Endothelial cell of umbilical vein (primary cell): ENCODE measurements at regions not wholly inside any gene's neighbourhood (a gene's known extent, or its start where the extent isn't known, plus 50 kb on each side); places are given as distances from the start of the nearest gene placed in this dataset.
"Not testable (repeated sequence)": the region's sequence is repeated elsewhere in the genome, so short reads cannot be mapped to it uniquely, and the experiment has no call there.

Source experiments
- BruUV-seq: library from RNA; stranded (reverse); fragments of 400-500 nt; replicated peaks from 2 replicates; lab custom pipeline; 2021; lab: Mats Ljungman, UMichigan
- CTCF ChIA-PET: fragments of 300-600, 350-600 bp; sonication (Branson Sonifier 250); formaldehyde crosslinking; loops from one replicate; lab custom pipeline; 2021; ENCODE audit warnings: antibody characterized with exemption, inconsistent platforms; lab: Charles Lee
- POLR2A ChIA-PET: fragments of 300-600, 350-600 bp; sonication (Branson Sonifier 250); formaldehyde crosslinking; loops from one replicate; lab custom pipeline; 2021; ENCODE audit warnings: antibody characterized with exemption, inconsistent platforms; lab: Charles Lee
- DNase-seq: peaks from one replicate; pipeline ENCODE4 v3.0.0-alpha.2; 2011; ENCODE audit warnings: low read depth, low spot score
- FAIRE-seq: peaks from 2 replicates; lab custom pipeline; 2011; peaks lifted over from hg19 to GRCh38; lab: Jason Lieb, UNC
- H2AFZ ChIP-seq: 2 replicates; pipeline ENCODE4 v1.6.0; 2012; ENCODE audit warnings: low read depth, low read length, control low read depth, inconsistent platforms
- H3K27ac ChIP-seq: 2 replicates; pipeline ENCODE4 v1.5.1; 2011; ENCODE audit warnings: low read depth, mild to moderate bottlenecking, control low read depth, low read length, moderate library complexity; ENCODE audit not compliant: insufficient read depth
- H3K27me3 ChIP-seq, 2 experiments: 2 replicates each; pipeline versions ENCODE4 v1.6.0 to v1.6.1; 2011; ENCODE audit warnings: low read length in 2 of 2, mixed read lengths in 1 of 2; ENCODE audit not compliant: control insufficient read depth in 2 of 2, insufficient read depth in 2 of 2
- H3K36me3 ChIP-seq, 2 experiments: 2 replicates in 1 of 2; 3 replicates in 1 of 2; pipeline ENCODE4 v1.5.1; 2011; ENCODE audit warnings: low read length in 2 of 2, mild to moderate bottlenecking in 1 of 2, moderate library complexity in 1 of 2; ENCODE audit not compliant: control insufficient read depth in 2 of 2, insufficient read depth in 2 of 2; ENCODE audit errors: extremely low read depth in 1 of 2
- H3K4me1 ChIP-seq: 3 replicates; pipeline ENCODE4 v1.5.1; 2011; ENCODE audit warnings: mild to moderate bottlenecking, low read length; ENCODE audit not compliant: control insufficient read depth, insufficient read depth; ENCODE audit errors: extremely low read depth
- H3K4me2 ChIP-seq: 2 replicates; pipeline ENCODE4 v1.6.1; 2011; ENCODE audit warnings: low read length, control low read depth, mixed read lengths; ENCODE audit not compliant: insufficient read depth
- H3K4me3 ChIP-seq, 3 experiments: fragments of 200-600 bp in 1 of 3; sonication (generic), shearing (Covaris generic) in 1 of 3; replicated peaks in 1 of 3; 2 replicates each; pipeline ENCODE4 v1.5.1; 2011 to 2016; ENCODE audit warnings: control low read depth in 3 of 3, low read length in 3 of 3, mild to moderate bottlenecking in 2 of 3, inconsistent platforms in 1 of 3, low read depth in 1 of 3, moderate library complexity in 1 of 3; ENCODE audit not compliant: insufficient read depth in 1 of 3
- H3K79me2 ChIP-seq: 2 replicates; pipeline ENCODE4 v1.6.0; 2012; ENCODE audit warnings: low read length, inconsistent platforms; ENCODE audit not compliant: control insufficient read depth, insufficient read depth
- H3K9ac ChIP-seq: replicated peaks from 2 replicates; pipeline ENCODE3; 2011; ENCODE audit warnings: low read length, control low read depth; ENCODE audit not compliant: insufficient read depth; ENCODE audit errors: extremely low read depth
- H3K9me1 ChIP-seq: replicated peaks from 3 replicates; pipeline ENCODE4 v1.6.0; 2011; ENCODE audit warnings: mild to moderate bottlenecking, low read length; ENCODE audit not compliant: control insufficient read depth, insufficient read depth; ENCODE audit errors: extremely low read depth
- H3K9me3 ChIP-seq: replicated peaks from 2 replicates; pipeline ENCODE4 v1.5.1; 2012; ENCODE audit warnings: low read length, inconsistent platforms; ENCODE audit not compliant: control insufficient read depth, insufficient read depth
- H4K20me1 ChIP-seq: replicated peaks from 2 replicates; pipeline ENCODE3; 2011; ENCODE audit warnings: mild to moderate bottlenecking, low read length; ENCODE audit not compliant: control insufficient read depth, insufficient read depth; ENCODE audit errors: extremely low read depth
- EZH2 ChIP-seq: IDR thresholded peaks from 2 replicates; pipeline ENCODE4 v1.6.1; 2012; ENCODE audit warnings: borderline replicate concordance, low read depth, mild to moderate bottlenecking, moderate library complexity, low read length, inconsistent platforms; ENCODE audit not compliant: severe bottlenecking
- FOS ChIP-seq: IDR thresholded peaks from 2 replicates; pipeline ENCODE4 v1.6.1; 2011; ENCODE audit warnings: mild to moderate bottlenecking, low read length, moderate library complexity, borderline replicate concordance; ENCODE audit not compliant: insufficient read depth
- GATA2 ChIP-seq: IDR thresholded peaks from 2 replicates; pipeline ENCODE4 v1.7.0; 2011; ENCODE audit warnings: low read depth, mild to moderate bottlenecking, moderate library complexity, mixed read lengths, low read length; ENCODE audit not compliant: insufficient read length, insufficient read depth
- MYC ChIP-seq: IDR thresholded peaks from one replicate; pipeline ENCODE4 v1.6.1; 2011; ENCODE audit warnings: mild to moderate bottlenecking, low read depth, low read length
- POLR2A ChIP-seq: IDR thresholded peaks from 2 replicates; pipeline ENCODE4 v1.6.1; 2012; ENCODE audit warnings: low read depth, mild to moderate bottlenecking, control low read depth, low read length
- dilution Hi-C: fragments of 300-500 bp; cut with MboI; formaldehyde crosslinking; loops from one replicate; pipeline ENCODE4 v1.15.0; 2019; ENCODE audit warnings: low sequenced_read_pairs; ENCODE audit not compliant: extremely low pct_ligation_motif_present
- intact Hi-C: fragments of 100-400 bp; cut with micrococcal nuclease; formaldehyde crosslinking; loops from one replicate; pipeline ENCODE4 v1.10.0; 2022
- TF ChIP-seq, protein P1 (sequence below): IDR thresholded peaks from 2 replicates; pipeline ENCODE4 v1.6.1; 2011; ENCODE audit not compliant: insufficient read depth, insufficient read length

DNA sequence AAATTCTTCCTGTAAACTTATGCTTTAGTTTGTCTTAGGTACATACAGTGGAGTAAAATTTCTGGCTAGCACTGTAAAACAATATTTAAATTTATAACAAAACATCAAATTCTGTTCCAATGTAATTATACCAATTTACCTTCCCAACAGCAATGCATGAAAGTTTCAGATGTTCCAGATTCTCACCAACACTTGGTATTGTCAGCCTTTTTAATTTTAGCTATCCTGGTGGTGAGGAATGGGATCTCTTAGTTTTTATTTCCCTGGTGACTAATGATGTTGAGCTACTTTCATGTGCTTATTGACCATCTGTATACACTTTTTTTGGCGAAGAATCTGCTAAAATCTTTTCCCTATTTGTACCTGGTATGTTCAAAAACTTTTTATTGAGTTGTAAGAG, 76.1 kb upstream of the PHACTR1 start:
- FAIRE-seq (no peak), DNase-seq (no peak)
- no peaks in the 10 kb centered on the region for H4K20me1 ChIP-seq
- H3K36me3 ChIP-seq, result no peaks in the 10 kb centered on the region
- intact Hi-C loops (no loop called here), dilution Hi-C loops (no loop called here)
- H2AFZ ChIP-seq, result no peak overlapping the region
- H3K4me3 ChIP-seq, result no peak overlapping the region
- no TSS peak for BruUV-seq
- no peak overlapping the region for H3K9ac ChIP-seq
- peaks cover 0 to 2% of the 10 kb centered on the region in 2 experiments for H3K27me3 ChIP-seq
- H3K9me3 ChIP-seq, result no peaks in the 10 kb centered on the region
- ChIA-PET CTCF (no interaction called here), POLR2A (no interaction called here)
- no peaks in the 10 kb centered on the region for H3K9me1 ChIP-seq
- no peaks in the 10 kb centered on the region for H3K79me2 ChIP-seq
- TF ChIP-seq FOS, result no peak
- no peak for TF ChIP-seq GATA2
- TF ChIP-seq POLR2A, result no peak
- no peak for TF ChIP-seq MYC
- TF ChIP-seq EZH2, result no peak
- TF ChIP-seq, protein P1, sequence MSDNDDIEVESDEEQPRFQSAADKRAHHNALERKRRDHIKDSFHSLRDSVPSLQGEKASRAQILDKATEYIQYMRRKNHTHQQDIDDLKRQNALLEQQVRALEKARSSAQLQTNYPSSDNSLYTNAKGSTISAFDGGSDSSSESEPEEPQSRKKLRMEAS, result no peak
- no peaks in the 10 kb centered on the region for H3K4me1 ChIP-seq
- no peak overlapping the region for H3K27ac ChIP-seq
- no peak overlapping the region for H3K4me2 ChIP-seq

DNA sequence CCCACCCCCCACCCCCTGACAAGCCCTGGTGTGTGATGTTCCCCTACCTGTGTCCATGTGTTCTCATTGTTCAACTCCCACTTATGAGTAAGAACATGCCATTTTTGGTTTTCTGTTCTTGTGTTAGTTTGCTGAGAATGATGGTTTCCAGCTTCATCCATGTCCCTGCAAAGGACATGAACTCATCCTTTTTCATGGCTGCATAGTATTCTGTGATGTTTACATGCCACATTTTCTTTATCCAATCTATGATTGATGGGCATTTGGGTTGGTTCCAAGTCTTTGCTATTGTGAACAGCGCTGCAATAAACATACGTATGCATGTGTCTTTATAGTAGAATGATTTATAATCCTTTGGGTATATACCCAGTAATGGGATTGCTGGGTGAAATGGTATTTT, 74.8 kb upstream of the PHACTR1 start:
- CTCF ChIA-PET, result interaction anchor here (1.4 kb wide), 1 partner anchor 250 kb away, joined by 4 read pairs; no protein-coding TSS in a partner anchor
- BruUV-seq, result not testable (repeated sequence)

More for the DNA sequence above, 74.8 kb upstream of the PHACTR1 start:
- H3K9me1 ChIP-seq, H3K4me1 ChIP-seq, H4K20me1 ChIP-seq, H3K4me3 ChIP-seq, H3K79me2 ChIP-seq, dilution Hi-C loops, H2AFZ ChIP-seq, H3K27ac ChIP-seq, H3K9ac ChIP-seq, H3K9me3 ChIP-seq, H3K36me3 ChIP-seq, POLR2A ChIA-PET, H3K27me3 ChIP-seq, intact Hi-C loops, FAIRE-seq, DNase-seq, H3K4me2 ChIP-seq: not testable (repeated sequence)
